Fibroblast of skin of back (primary cell): ENCODE measurements at regions not wholly inside any gene's neighbourhood (a gene's known extent, or its start where the extent isn't known, plus 50 kb on each side); places are given as distances from the start of the nearest gene placed in this dataset.
"Not testable (repeated sequence)": the region's sequence is repeated elsewhere in the genome, so short reads cannot be mapped to it uniquely, and the experiment has no call there.

Experiments used
- DNase-seq: peaks from one replicate; pipeline ENCODE4 v3.0.0-alpha.2; 2013

DNA sequence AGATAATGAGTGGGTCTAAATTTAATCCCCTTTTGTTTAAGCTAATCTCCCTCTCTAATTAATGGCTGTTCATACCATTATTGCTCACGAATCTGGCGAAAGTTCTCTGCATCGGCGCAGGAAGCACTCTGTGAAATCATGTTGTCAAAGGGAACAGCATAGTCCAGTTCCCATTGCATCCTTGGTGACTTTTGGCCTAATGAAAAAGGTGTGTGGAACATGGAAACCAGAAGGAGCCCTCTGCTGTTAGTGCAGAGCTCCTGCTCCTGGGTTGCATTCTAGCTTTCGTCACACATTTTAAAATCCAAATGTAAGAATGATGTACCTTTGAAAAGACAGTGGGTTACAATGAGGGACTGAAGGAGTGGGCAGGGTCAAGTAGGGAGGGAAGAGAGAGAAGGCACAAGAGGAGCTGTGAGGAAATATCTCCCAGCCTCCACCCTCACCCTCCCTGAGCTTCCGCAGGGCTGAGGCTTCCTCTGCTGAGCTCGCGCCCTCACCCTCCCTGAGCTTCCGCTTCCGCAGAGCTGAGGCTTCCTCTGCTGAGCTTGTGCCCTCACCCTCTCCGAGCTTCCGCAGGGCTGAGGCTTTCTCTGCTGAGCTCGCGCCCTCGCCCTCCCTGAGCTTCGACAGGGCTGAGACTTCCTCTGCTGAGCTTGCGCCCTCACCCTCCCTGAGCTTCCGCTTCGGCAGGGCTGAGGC is 754.3 kb upstream of the TPTE start:
- not testable (repeated sequence) for DNase-seq

DNA sequence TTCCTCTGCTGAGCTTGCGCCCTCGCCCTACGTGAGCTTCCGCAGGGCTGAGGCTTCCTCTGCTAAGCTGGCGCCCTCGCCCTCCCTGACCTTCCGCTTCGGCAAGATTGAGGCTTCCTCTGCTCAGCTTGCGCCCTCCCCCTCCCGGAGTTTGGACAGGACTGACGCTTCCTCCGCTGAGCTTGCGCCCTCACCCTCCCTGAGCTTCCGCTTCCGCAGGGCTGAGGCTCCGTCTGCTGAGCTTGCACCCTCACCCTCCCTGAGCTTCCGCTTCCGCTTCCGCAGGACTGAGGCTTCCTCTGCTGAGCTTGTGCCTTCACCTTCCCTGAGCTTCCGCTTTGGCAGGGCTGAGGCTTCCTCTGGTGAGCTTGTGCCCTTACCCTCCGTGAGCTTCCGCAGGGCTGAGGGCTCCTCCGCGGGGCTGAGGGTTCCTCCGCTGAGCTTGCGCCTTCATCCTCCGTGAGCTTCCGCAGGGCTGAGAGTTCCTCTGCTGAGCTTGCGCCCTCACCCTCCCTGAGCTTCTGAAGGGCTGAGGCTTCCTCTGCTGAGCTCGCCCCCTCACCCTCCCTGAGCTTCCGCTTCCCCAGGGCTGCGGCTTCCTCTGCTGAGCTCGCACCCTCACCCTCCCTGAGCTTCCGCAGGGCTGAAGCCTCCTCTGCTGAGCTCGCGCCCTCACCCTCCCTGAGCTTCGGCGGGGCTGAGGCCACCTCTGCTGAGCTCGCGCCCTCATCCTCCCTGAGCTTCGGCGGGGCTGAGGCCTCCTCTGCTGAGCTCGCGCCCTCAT is 753.6 kb upstream of the TPTE start:
- DNase-seq = no peak

GRCh38 chr21:9768376-9769130 is 752.8 kb upstream of the TPTE start:
- DNase-seq = not testable (repeated sequence)

- not testable (repeated sequence) for DNase-seq
These were observed 752.3 kb upstream of the TPTE start for GRCh38 chr21:9769131-9769498.

DNA sequence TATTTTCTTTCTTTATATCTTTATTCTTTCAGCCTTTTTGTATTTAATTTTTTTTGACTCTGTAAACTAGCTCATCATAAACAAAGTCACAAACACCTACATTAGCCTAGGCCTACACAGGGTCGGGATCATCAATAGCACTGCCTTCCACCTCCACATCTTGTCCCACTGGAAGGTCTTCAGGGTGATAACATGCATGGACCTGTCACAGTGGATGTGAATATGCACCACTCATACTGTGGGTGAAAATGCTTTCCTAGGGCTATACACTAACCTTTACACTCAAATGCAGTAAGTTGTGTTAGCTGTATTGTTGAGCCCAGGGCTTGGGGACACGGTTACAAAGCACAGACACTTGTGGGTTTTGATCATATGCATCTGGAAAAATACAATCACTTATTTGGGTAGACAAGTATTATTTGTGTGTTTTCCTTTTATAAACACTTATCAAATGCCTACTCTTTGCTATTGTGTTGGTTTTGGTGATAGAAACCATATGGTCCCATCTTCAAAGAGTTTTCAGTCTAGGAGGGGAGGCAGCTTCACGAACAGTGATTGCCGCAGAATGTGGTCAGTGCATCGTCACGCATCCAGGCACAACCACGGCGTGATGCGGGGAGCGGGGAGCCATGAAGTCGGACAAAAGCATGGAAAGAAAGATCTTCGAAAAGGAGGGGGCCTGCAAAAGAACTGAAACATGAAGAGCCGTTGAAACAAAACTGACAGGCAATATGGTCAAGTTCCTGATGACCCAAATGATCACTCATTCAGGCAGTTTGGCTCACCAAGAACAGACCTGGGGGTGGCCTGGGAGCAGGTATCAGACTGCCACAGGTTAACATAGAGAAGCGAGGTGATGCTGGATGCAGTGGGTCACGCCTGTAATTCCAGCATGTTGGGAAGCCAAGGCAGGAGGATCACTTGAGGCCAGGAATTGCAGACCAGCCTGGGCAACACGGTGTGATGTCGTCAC is 751.4 kb upstream of the TPTE start:
- not testable (repeated sequence) for DNase-seq

DNA sequence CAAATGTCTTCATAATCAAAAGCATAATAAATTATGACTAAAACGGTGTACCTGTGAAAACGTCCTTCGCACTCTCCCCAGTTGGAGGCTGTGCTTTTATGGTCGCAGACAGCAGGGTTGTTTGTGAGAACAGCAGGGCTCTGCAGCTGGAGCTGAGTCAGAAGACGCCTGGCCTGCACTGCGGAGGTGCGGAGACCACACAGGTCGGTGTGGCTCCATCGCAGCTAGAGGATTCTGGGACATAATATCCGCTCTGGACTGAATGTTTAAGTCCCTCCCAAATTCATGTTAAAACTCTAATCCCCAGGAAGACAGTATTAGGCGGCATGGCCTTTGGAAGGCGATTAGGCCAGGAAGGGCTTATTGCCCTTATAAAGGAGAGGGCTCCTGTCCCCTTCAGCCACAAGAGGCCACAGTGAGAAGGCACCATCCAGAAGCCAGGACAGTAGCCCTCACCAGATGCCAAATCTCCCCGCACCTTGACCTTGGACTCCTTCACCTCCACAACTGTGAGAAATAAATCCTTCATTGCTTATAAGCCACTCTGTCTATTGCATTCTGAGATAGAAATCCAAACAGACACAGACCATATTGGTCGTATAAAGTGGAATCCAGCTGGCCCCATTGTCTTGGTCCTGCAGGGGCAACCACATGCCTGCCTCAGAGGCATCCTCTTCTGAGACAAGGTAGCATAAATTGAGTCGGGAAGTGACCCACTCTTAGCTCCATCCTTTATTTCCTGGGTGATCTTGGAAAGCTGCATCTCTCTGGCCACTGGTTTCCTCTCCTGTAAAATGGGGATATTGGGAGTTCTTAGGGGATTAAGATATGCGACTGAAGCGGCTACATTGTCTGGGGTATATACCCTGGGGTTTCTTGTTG is 749.7 kb upstream of the TPTE start:
- DNase-seq = not testable (repeated sequence)

DNA sequence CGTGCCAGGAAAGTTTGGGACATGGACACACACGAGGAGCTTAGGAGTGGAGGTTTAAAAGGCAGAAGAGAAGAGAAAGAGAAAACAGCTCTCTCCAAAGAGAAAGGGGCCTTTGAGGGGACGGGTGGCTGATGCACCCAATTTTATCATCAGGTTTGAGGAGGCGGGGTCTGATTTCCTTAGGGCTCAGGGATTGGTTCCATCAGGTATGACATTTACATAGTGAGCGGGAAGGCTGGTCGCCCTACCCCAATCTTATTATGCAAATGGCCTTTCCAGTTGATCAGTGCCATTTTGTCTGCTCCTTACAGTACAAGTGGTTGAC is 749.1 kb upstream of the TPTE start:
- DNase-seq = no peak

- DNase-seq = not testable (repeated sequence)
These were observed 748.4 kb upstream of the TPTE start for GRCh38 chr21:9772877-9773420.

- no peak for DNase-seq
These were observed 747.0 kb upstream of the TPTE start for GRCh38 chr21:9774347-9774746.

- not testable (repeated sequence) for DNase-seq
These were observed 746.3 kb upstream of the TPTE start for GRCh38 chr21:9774901-9775593.

DNA sequence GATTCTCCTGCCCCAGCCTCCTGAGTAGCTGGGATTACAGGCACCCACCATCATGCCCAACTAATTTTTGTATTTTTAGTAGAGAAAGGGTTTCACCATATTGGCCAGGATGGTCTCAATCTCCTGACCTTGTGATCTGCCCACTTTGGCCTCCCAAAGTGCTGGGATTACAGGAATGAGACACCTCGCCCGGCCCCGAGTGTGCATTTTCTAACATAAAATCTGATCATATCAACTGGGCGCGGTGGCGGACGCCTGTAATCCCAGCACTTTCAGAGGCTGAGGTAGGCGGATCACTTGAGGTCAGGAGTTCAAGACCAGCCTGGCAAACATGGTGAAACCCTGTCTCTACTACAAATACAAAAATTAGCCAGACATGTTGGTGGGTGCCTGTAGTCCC is 745.5 kb upstream of the TPTE start:
- DNase-seq = not testable (repeated sequence)

DNA sequence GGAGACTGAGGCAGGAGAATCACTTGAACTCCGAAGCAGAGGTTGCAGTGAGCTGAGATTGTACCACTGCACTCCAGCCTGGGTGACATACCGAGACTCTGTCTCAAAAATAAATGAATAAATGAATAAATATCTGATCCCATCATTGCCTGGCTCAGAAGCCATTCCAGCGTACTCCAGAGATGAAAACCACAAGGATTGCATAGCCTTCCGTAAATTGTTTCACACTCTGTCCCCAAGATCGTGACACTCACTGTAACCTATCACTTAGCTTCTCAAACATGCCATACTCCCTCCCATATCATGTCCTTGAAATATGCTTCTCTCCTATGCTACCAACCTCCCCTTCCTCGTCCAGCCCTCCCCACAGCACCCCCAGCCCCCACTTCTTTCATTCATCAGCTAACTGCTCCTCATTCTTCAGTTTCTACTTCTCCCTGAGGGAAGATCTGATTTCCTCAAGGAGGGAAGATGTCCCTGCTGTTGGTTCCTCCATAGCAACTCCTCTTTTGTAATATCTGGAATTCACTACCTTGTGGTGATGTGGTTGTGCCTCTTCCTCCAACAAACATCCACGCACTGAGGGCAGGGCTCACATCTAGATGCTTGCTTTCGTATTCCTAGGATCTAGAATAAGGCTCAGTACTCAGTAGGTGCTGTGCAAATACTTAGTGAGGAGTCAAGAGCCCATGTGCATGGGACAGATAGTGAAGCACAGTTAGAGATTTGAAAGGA is 744.9 kb upstream of the TPTE start:
- DNase-seq = not testable (repeated sequence)

- not testable (repeated sequence) for DNase-seq
These were observed 742.8 kb upstream of the TPTE start for GRCh38 chr21:9778541-9778940.

DNA sequence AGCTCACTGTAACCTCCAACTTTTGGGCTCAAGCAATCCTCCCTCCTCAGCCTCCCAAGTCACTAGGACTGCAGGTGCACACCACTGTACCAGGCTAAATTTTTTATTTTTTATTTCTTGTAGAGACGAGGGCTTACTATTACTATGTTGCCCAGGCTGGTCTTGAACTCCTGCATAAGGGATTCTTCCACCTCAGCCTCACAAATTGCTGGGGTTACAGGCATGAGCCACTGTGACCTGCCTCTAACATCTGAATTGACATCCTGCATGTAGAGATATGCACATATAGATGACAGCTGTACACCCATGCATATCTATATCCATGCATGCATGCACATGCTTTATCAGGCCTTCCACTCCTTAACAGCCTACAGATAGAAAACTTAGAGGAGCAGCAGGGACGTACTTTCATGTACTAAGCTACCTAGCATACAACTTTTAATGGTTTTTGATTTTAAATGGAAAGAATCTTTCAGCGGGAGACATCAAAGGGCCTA is 740.9 kb upstream of the TPTE start:
- no peak for DNase-seq

- DNase-seq = not testable (repeated sequence)
These were observed 737.8 kb upstream of the TPTE start for GRCh38 chr21:9783587-9783986.

GRCh38 chr21:9784201-9784600 is 737.2 kb upstream of the TPTE start:
- DNase-seq = not testable (repeated sequence)

DNA sequence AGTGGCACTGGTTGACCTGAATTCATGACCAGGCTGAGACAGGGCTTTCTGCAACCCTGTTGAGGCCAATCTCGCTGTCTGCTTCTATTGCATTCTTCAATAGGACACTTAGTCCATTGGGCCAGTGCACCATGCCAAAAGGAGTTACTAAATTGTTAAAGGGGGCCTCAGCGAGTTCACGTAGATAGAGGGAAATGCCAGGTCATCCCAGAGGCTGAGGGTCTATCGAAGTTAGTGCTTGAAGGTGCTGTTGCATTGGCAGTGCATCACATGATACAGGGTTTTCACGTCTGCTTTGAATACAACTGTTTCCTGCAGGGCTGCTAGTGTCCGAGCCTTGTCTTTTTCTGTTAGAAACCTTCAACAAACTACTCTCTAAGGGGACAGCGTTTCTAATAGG is 735.3 kb upstream of the TPTE start:
- DNase-seq = not testable (repeated sequence)

DNA sequence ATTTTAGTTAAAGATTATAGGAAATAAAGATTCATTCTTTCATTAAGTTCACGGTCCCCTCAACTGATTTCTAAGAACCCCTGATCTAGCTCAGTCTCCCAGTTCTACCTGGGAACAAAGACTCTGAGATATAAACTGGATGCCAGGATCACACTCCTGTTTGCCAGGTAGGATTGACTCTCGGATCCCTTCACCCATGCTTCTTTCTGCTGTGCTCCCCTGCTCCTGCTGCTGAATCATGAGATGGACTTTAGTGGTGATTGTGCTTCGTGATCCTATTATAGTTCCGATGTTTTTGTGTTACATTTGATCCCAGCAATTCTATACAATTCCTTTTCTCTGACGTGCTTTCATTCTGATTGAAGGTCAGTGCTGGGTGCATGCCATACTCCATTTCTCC is 733.1 kb upstream of the TPTE start:
- DNase-seq = not testable (repeated sequence)

- not testable (repeated sequence) for DNase-seq
These were observed 731.0 kb upstream of the TPTE start for GRCh38 chr21:9790354-9790753.
